Fibroblast of upper back skin (primary cell): ENCODE measurements at regions not wholly inside any gene's neighbourhood (a gene's known extent, or its start where the extent isn't known, plus 50 kb on each side); places are given as distances from the start of the nearest gene placed in this dataset.

Experiments used
- DNase-seq: peaks from one replicate; pipeline ENCODE4 v3.0.0-alpha.2; 2013

DNA sequence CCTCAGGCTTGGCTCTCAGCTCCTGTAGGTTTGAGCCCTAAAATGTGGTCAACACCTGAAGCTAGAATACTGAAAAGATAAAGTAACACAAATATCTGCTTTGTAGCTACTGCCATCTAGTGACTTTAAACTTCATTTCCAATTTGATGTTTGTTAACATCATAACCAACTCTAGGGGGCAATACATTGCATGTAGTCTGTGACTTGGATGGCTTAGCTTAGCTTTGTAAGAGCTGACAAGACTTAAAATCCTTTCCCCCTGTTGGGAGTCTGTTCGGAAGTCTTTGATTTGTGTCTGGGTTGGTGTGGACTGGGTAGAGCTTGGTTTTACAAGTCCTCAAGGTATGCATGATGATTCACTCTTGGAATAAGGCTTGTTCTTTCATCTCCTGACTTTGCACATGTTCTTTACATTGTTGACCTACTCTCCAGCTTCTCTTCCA lies 51.7 kb downstream of the SCN11A start:
- peak; percentile 71 for DNase-seq

DNA sequence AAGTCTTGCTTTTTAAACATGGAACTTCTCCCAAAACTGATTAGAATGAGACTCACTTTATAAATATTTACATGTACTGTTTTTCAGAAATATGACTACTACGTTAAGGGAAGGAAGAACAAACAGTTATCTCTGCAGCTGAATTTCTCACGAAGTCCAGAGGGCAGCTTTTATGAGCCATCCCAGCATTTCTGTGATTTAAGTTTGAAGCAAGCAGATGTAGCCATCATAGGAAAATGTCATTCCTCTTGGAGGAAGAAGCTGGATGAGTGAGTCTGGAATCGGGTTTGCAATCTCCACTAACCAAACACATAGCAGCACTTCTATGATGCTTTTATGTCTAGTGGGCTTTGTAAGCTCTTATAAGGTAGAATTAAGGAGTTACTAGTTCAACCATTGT lies 53.7 kb downstream of the SCN11A start:
- peak; percentile 14 for DNase-seq

- DNase-seq: no peak
These were observed 55.6 kb downstream of the SCN11A start for GRCh38 chr3:38996193-38996592.

DNA sequence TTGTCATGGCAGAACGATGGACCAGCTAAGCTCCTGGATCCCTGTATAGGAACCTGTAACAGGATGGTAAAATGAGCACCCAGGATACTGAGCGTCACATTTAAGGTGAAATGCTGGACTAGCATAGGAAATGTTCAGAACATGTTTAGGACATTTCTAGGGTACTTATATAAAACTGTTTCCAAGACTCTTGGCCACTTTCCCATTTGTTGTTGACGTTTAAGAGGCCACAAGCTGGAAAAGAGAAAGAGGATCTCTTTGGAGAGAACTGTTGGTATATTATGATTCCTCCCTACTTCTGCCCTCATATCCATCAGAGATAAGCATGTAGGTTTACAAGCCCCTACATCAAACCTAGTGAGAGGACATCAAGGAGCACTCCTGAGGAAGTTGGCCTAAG lies 57.5 kb downstream of the SCN11A start:
- no peak for DNase-seq

- DNase-seq: peak; percentile 81
These were observed 59.5 kb downstream of the SCN11A start for GRCh38 chr3:38992117-38992760.

- no peak for DNase-seq
These were observed 61.1 kb downstream of the SCN11A start for GRCh38 chr3:38990621-38991020.

- DNase-seq: no peak
These were observed 61.7 kb downstream of the SCN11A start for GRCh38 chr3:38989917-38990510.

GRCh38 chr3:38988955-38989354 lies 62.8 kb downstream of the SCN11A start:
- DNase-seq: no peak

DNA sequence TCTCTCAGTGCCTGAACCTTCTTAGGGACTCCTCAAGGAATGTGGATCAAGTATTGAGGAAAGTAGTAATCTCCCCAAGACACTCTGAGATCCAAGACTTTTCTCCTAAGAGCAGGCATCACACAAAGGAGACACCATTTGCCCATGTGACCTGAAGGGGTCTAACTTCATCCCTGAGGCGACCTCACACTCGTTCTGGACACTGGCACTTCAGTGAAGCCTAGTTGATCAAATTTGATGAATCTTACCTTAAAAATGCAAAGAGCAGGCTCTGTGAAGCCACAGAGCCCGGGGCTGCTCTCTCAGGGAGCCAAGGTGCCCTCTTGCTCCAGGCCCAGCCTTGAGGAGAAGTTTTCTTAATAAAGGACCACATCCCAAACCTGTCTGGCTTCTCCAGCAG lies 64.3 kb downstream of the SCN11A start:
- DNase-seq: no peak

- DNase-seq: peak; percentile 14
These were observed 64.8 kb downstream of the SCN11A start for GRCh38 chr3:38986901-38987300.

DNA sequence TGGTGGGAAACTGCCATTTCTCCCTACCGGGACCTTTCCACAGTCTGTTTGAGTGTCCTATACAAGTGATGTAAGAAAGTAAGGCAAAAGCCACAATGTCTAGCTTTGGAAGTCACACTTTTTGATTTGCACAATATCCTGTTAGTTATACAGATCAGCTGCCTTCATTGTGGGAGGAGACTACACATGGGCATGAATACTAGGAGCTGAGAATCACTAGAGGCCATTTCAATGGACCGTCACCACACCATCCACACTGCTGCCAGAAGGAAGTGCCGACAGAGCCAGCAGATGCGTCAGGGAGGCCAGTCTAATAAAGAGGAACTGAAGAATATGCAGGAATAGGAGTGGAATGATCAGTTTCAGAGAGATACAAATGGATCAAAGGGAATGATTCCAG lies 65.8 kb downstream of the SCN11A start:
- DNase-seq: no peak

- DNase-seq: peak; percentile 26
These were observed 66.2 kb downstream of the SCN11A start for GRCh38 chr3:38985581-38985980.

DNA sequence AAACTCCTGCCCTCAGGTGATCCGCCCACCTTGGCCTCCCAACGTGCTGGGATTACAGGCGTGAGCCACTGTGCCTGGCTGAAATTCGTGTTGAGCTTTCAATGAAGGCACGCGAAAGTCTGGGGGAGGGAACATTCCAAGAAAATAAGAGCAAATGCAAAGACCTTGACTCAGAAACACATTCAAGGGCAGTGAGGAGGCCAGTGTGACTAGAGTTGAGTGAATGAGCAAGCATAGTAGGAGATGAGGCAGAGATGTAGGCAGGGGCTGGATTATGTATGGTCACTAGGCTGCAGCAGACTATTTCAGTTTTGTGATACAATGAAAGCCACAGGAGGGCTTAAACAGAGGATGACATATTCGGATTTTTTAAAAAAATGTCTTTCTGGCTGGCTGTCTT lies 67.0 kb downstream of the SCN11A start:
- DNase-seq: no peak

DNA sequence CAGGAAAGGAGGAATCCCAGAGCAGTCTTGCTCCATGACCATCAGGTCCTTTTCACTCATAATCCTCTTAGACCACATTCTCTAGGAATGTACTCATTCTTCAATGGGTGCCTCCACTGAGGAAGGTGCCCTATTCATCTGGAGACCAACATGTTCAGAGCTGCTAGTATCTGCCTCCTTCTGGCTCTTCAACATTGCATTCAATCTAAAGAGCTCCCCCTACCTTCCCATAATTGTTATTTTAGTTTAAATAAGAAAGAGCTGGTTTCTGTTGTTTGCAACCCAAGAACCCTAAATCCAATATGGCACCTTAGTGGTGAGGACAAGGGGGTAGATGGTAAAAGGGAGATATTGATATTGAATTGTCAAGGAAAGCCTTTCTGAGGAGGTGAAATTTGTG lies 67.6 kb downstream of the SCN11A start:
- no peak for DNase-seq

DNA sequence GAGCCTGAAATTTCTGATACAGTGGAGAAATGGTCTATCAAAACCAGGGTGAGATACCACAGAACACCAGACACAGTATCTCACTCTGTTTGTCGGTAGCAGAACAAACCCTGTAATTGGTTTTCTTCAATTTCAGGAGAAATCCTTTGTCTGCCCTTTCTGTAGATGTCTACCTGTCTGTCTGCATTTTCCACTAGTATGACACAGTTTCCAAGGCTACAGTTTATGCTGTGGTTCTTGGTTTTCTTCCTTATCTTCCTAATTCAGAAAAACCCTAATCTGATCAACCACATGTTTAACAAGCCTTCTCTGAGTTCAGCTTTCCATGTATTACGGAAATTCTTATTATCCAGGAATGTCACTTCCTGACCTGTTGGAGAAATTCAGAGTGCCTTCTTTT lies 70.8 kb downstream of the SCN11A start:
- DNase-seq: no peak

DNA sequence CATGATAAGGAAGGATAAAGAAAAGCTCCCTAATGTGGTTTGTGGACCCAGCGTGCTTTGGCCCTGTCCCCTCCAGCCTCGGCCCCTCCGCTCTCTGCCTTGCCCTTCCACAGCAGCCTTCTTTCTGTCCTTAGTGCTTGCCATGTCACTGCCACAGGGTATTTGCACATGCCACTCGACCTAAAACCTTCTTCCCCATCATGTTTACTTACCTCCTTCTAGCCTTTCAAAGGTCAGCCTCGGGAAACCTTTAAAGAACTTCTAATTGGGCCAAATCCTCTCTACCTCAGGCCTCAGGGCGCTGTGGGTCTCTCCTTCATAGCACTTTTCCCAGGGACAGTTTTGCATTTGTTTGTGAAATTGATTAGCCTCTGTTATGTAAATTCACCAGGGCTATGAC lies 73.0 kb downstream of the SCN11A start:
- DNase-seq: no peak

- DNase-seq: no peak
These were observed 80.7 kb downstream of the SCN11A start for GRCh38 chr3:38970851-38971638.

DNA sequence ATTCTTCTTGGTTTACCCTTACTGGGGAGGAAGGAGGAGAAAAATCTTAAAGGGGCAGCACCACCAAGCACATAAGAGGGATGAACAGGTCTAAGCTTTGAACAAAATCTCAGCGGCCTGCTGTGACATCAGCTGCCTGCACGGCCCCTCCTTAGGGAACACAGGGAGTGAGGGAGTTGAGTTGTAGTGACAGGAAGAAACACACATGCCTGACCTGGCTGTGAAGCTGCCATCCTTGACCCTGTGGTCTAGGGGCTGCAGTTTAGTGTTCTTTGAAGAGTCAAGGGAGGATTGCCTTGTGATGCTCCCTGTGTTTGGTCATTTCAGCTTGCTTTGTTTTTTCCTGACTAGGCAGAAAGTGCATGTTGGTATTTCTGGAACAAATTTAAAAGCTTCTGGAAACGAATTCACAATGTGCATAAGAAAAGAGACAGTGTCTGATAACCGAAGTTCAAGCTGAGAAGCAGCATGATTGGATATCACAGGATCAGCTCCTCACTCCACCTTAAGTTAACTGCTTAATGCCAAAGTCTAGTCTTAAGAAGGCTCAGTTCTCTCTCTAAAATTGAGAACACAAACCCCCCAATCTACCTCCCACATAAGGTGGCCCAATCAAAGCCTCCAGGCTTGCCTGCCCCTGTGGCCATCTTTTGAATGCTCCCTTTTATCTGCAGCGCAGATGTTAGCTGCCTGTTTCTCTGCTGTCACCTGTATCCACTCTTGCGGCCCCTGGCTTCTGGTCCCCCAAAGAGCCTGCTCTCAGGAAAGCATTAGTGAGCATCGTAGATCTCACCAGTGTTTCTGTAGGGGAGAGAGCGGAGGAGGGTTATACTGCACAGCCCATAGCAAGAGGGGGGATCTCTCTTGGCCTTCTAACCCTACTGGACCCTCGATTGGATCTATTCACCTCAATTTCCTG lies 82.2 kb downstream of the SCN11A start:
- DNase-seq: no peak

GRCh38 chr3:38968891-38969290 lies 82.9 kb downstream of the SCN11A start:
- DNase-seq: no peak

- no peak for DNase-seq
These were observed 83.3 kb downstream of the SCN11A start for GRCh38 chr3:38968403-38968802.

GRCh38 chr3:38967693-38967989 lies 84.1 kb downstream of the SCN11A start:
- DNase-seq: no peak

- DNase-seq: no peak
These were observed 84.7 kb downstream of the SCN11A start for GRCh38 chr3:38966811-38967692.
